ENCODE measurements at regions not wholly inside any gene's neighbourhood (a gene's known extent, or its start where the extent isn't known, plus 50 kb on each side); places are given as distances from the start of the nearest gene placed in this dataset.

DNA sequence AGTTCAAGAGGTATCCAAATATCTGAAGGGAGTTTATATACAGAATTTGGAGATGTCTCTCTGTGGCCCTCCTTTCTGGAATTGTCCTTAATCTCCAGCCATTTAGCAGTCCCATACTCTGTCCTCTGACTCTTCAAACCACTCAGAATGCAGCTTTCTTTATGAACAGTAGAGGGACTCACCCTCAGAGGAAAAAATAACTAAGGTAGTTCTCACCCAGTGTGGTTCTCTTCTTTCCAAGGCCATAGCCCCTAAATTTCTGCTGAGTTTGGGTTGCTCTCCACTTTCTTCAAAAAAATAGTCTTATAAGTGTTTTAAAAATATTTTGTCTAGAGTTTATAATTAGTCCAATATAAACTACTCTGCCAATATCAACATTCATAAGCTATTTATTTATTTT lies 369.7 kb downstream of the MATN1 start:
- TF ChIP-seq FOXP2 (optimal IDR thresholded peaks at IDR 0.05; ENCODE audit: borderline replicate concordance, extremely low read depth, extremely low read length, insufficient read depth): no peak
- TF ChIP-seq POLR2AphosphoS5 (IDR thresholded peaks at IDR 0.05; ENCODE audit: low read depth, low read length): no peak

DNA sequence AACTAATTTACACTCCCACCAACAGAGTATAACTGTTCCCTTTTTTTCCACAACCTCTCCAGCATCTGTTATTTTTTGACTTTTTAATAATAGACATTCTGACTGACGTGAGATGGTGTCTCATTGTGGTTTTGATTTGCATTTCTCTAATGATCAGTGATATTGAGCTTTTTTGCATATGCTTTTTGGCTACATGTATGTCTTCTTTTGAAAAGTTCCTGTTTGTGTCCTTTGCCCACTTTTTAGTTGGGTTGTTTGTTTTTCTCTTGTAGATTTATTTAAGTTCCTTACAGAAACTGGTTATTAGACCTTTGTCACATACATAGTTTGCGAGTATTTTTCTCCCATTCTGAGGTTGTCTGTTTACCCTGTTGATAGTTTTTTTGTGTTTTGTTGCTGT lies 375.2 kb downstream of the MATN1 start:
- TF ChIP-seq SIN3A (IDR thresholded peaks at IDR 0.05; ENCODE audit: borderline replicate concordance, insufficient read depth, low read length): no peak
- no peak for TF ChIP-seq FOXP2 (optimal IDR thresholded peaks at IDR 0.05; ENCODE audit: borderline replicate concordance, extremely low read depth, extremely low read length, insufficient read depth)
- no peak for TF ChIP-seq POLR2AphosphoS5 (IDR thresholded peaks at IDR 0.05; ENCODE audit: low read depth, low read length)
- TF ChIP-seq, protein P1, sequence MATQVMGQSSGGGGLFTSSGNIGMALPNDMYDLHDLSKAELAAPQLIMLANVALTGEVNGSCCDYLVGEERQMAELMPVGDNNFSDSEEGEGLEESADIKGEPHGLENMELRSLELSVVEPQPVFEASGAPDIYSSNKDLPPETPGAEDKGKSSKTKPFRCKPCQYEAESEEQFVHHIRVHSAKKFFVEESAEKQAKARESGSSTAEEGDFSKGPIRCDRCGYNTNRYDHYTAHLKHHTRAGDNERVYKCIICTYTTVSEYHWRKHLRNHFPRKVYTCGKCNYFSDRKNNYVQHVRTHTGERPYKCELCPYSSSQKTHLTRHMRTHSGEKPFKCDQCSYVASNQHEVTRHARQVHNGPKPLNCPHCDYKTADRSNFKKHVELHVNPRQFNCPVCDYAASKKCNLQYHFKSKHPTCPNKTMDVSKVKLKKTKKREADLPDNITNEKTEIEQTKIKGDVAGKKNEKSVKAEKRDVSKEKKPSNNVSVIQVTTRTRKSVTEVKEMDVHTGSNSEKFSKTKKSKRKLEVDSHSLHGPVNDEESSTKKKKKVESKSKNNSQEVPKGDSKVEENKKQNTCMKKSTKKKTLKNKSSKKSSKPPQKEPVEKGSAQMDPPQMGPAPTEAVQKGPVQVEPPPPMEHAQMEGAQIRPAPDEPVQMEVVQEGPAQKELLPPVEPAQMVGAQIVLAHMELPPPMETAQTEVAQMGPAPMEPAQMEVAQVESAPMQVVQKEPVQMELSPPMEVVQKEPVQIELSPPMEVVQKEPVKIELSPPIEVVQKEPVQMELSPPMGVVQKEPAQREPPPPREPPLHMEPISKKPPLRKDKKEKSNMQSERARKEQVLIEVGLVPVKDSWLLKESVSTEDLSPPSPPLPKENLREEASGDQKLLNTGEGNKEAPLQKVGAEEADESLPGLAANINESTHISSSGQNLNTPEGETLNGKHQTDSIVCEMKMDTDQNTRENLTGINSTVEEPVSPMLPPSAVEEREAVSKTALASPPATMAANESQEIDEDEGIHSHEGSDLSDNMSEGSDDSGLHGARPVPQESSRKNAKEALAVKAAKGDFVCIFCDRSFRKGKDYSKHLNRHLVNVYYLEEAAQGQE (IDR thresholded peaks at IDR 0.05; ENCODE audit: insufficient read depth in 1 of 2, low read depth in 2 of 2, low read length in 2 of 2): no peak
- TF ChIP-seq TAF1 (IDR thresholded peaks at IDR 0.05; ENCODE audit: borderline replicate concordance, insufficient read depth, low read length): no peak

DNA sequence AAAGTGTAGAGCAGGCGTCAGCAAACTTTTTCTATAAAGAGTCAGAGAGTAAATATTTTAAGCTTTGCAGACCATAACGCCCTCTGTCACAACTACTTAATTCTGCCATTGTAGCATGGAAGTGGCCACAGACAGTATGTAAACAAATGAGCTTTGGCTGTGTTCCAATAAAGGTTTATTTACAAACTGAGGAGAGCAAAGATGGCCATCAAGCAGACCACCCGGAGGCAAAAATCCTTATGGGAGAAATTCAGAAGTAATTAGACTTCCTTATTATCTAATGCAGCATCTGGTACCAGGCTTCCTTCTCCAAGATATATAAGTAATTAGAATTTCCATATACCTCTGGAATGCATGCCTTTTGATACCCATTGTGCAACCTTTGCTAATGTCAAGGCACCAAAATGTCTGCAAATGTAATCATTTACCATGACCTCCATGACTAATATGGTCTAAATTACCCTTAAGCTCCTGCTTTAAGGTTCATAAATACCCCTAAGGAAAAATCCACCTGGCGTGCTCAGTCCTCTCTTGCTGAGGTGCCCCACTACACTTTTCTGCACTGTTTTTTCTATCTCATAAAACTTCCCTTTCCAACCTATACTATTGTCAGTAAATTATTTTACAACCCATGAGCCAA lies 377.8 kb downstream of the MATN1 start:
- TF ChIP-seq FOXP2 (optimal IDR thresholded peaks at IDR 0.05; ENCODE audit: borderline replicate concordance, extremely low read depth, extremely low read length, insufficient read depth) (no peak), TAF1 (IDR thresholded peaks at IDR 0.05; ENCODE audit: borderline replicate concordance, insufficient read depth, low read length) (no peak), SIN3A (IDR thresholded peaks at IDR 0.05; ENCODE audit: borderline replicate concordance, insufficient read depth, low read length) (no peak), POLR2AphosphoS5 (IDR thresholded peaks at IDR 0.05; ENCODE audit: low read depth, low read length) (no peak)
- TF ChIP-seq, protein P1 (IDR thresholded peaks at IDR 0.05; ENCODE audit: insufficient read depth in 1 of 2, low read depth in 2 of 2, low read length in 2 of 2): no peak

DNA sequence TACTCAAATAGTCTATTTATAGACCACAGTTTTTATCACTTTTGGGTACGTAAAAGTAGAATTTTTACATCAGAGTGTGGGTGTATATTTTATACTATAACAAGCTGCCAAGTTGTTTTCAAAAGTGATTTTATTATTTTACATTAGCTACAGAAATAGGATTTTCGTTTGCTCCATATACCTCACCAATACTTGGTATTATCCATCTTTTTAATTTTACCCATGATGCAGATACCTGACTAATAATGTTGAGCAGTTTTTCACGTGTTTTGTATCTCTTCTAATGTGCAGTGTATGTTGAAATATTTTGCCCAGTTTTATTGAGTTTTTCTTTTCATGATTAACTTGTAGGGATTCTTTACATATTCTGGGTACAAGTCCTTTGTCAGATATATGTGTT lies 379.8 kb downstream of the MATN1 start:
- no peak for TF ChIP-seq TAF1 (IDR thresholded peaks at IDR 0.05; ENCODE audit: borderline replicate concordance, insufficient read depth, low read length)
- no peak for TF ChIP-seq SIN3A (IDR thresholded peaks at IDR 0.05; ENCODE audit: borderline replicate concordance, insufficient read depth, low read length)
- TF ChIP-seq POLR2AphosphoS5 (IDR thresholded peaks at IDR 0.05; ENCODE audit: low read depth, low read length): no peak
- TF ChIP-seq FOXP2 (optimal IDR thresholded peaks at IDR 0.05; ENCODE audit: borderline replicate concordance, extremely low read depth, extremely low read length, insufficient read depth): no peak
- TF ChIP-seq, protein P1 (IDR thresholded peaks at IDR 0.05; ENCODE audit: insufficient read depth in 1 of 2, low read depth in 2 of 2, low read length in 2 of 2): no peak

- TF ChIP-seq FOXP2 (optimal IDR thresholded peaks at IDR 0.05; ENCODE audit: borderline replicate concordance, extremely low read depth, extremely low read length, insufficient read depth) (no peak), TAF1 (IDR thresholded peaks at IDR 0.05; ENCODE audit: borderline replicate concordance, insufficient read depth, low read length) (no peak), SIN3A (IDR thresholded peaks at IDR 0.05; ENCODE audit: borderline replicate concordance, insufficient read depth, low read length) (no peak), POLR2AphosphoS5 (IDR thresholded peaks at IDR 0.05; ENCODE audit: low read depth, low read length) (no peak)
- TF ChIP-seq, protein P1 (IDR thresholded peaks at IDR 0.05; ENCODE audit: insufficient read depth in 1 of 2, low read depth in 2 of 2, low read length in 2 of 2): peak; percentile 43 to 80; a peak in 2 of 4 replicates
These were observed 380.7 kb downstream of the MATN1 start for GRCh38 chr1:30342535-30343141.

All from PFSK-1 (cell line).